HG03432 (cell line): ENCODE measurements at regions not wholly inside any gene's neighbourhood (a gene's known extent, or its start where the extent isn't known, plus 50 kb on each side); places are given as distances from the start of the nearest gene placed in this dataset.
A peak's percentile ranks its signal among the peaks of the same experiment; 100 is the strongest.

Experiments used
- ATAC-seq: cut with Tn5 transposase; IDR thresholded peaks from one replicate; pipeline ENCODE4 v1.9.1; 2021; ENCODE audit warnings: mild to moderate bottlenecking, moderate library complexity; ENCODE audit not compliant: unreplicated experiment

- no peak for ATAC-seq
Measured at GRCh38 chr2:18209934-18210639, 331.6 kb downstream of the KCNS3 start.

- ATAC-seq: no peak
Measured at GRCh38 chr2:18208956-18209355, 330.5 kb downstream of the KCNS3 start.

GRCh38 chr2:18200771-18201170 lies 322.3 kb downstream of the KCNS3 start:
- ATAC-seq: no peak

GRCh38 chr2:18198677-18199076 lies 320.2 kb downstream of the KCNS3 start:
- no peak for ATAC-seq

GRCh38 chr2:18194161-18194560 lies 315.7 kb downstream of the KCNS3 start:
- ATAC-seq: no peak

- ATAC-seq: no peak
Measured at GRCh38 chr2:18186816-18187613, 308.5 kb downstream of the KCNS3 start.

GRCh38 chr2:18182861-18183260 lies 304.4 kb downstream of the KCNS3 start:
- ATAC-seq: no peak

GRCh38 chr2:18180912-18181311 lies 302.4 kb downstream of the KCNS3 start:
- ATAC-seq: no peak

- ATAC-seq: no peak
Measured at GRCh38 chr2:18180031-18180610, 301.7 kb downstream of the KCNS3 start.

- ATAC-seq: peak; percentile 92
Measured at GRCh38 chr2:18178736-18179349, 300.4 kb downstream of the KCNS3 start.

- no peak for ATAC-seq
Measured at GRCh38 chr2:18176679-18177215, 298.3 kb downstream of the KCNS3 start.

GRCh38 chr2:18172607-18173006 lies 294.1 kb downstream of the KCNS3 start:
- no peak for ATAC-seq

GRCh38 chr2:18171191-18172139 lies 293.0 kb downstream of the KCNS3 start:
- ATAC-seq: no peak

GRCh38 chr2:18170642-18171041 lies 292.2 kb downstream of the KCNS3 start:
- ATAC-seq: no peak

GRCh38 chr2:18169893-18170175 lies 291.4 kb downstream of the KCNS3 start:
- no peak for ATAC-seq

GRCh38 chr2:18169121-18169892 lies 290.8 kb downstream of the KCNS3 start:
- ATAC-seq: no peak

- ATAC-seq: no peak
Measured at GRCh38 chr2:18167871-18168270, 289.4 kb downstream of the KCNS3 start.

- ATAC-seq: no peak
Measured at GRCh38 chr2:18161681-18162080, 283.2 kb downstream of the KCNS3 start.

GRCh38 chr2:18159896-18160295 lies 281.4 kb downstream of the KCNS3 start:
- no peak for ATAC-seq

GRCh38 chr2:18156421-18156820 lies 278.0 kb downstream of the KCNS3 start:
- ATAC-seq: no peak
